ENCODE measurements at regions not wholly inside any gene's neighbourhood (a gene's known extent, or its start where the extent isn't known, plus 50 kb on each side); places are given as distances from the start of the nearest gene placed in this dataset.

DNA sequence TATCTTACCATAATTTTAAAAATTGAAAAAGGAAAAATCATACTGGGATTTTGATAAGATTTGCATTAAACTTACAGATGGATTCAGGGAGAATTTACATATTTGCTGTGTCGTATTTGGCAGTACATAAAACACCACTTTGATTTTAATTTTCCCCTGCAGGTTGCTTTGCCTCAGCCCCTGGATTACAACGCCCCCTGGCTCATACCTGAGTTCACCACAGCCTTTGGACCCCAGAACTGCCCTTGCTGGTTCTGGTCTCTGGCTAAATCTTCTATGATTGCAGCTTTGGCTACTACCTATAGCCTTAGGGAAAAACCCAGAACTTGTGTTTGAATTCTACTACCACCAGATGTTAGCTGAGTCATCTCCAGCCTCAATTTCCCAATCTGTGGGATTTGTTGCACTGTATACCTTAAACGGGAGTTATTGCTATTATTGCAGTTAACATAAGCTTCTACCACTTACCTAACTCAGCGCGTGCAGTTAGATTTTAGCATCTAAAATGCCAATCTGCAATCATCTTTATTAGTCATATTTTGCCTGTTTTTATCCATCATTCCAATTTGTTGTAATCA is 315.7 kb upstream of the GADL1 start:
- H3K27ac ChIP-seq (ENCODE audit: low read depth, low read length) = no peak overlapping the region
- H3K27me3 ChIP-seq (ENCODE audit: insufficient read depth, low read length, poor library complexity) = no peaks in the 10 kb centered on the region
- no peak overlapping the region for H3K4me2 ChIP-seq (ENCODE audit: low read length)
- WGBS (ENCODE audit: extremely low coverage, insufficient coverage, low lambda C conversion rate) = no CpG with 5 or more reads among the region's 5 CpGs
- no peak overlapping the region for H4K5ac ChIP-seq (ENCODE audit: low read length)
- no peaks in the 10 kb centered on the region for H3K79me2 ChIP-seq (ENCODE audit: control insufficient read depth, insufficient read depth, low read length)
- H3K56ac ChIP-seq (ENCODE audit: low read length) = no peak overlapping the region
- no peak overlapping the region for H4K8ac ChIP-seq (ENCODE audit: low read depth, low read length)
- H2BK120ac ChIP-seq (ENCODE audit: low read depth, low read length) = no peak overlapping the region
- H2AK5ac ChIP-seq (ENCODE audit: low read length) = no peak overlapping the region
- H3K79me1 ChIP-seq (ENCODE audit: low read length) = no peaks in the 10 kb centered on the region
- no peak overlapping the region for H3K4me3 ChIP-seq (ENCODE audit: low read length)
- no peak overlapping the region for H3K4ac ChIP-seq (ENCODE audit: low read depth, low read length)
- H3K9ac ChIP-seq (ENCODE audit: low read length) = no peak overlapping the region
- no peak overlapping the region for H3K18ac ChIP-seq (ENCODE audit: low read length)
- H3K36me3 ChIP-seq (ENCODE audit: control insufficient read depth, insufficient read depth, low read length) = no peaks in the 10 kb centered on the region
- no peak overlapping the region for H2BK5ac ChIP-seq (ENCODE audit: low read length)
- no peak overlapping the region for H3K23ac ChIP-seq (ENCODE audit: low read length)
- DNase-seq = peak; percentile 44
- H2BK15ac ChIP-seq (replicated peaks; ENCODE audit: low read depth) = no peak overlapping the region
- no peaks in the 10 kb centered on the region for H3K4me1 ChIP-seq (ENCODE audit: control insufficient read depth, low read depth, low read length)

GRCh38 chr3:31213869-31214486 is 318.7 kb upstream of the STT3B start:
- WGBS (ENCODE audit: extremely low coverage, insufficient coverage, low lambda C conversion rate) = 100% methylated on average over 1 of the region's 7 CpGs

GRCh38 chr3:31218082-31218481 is 314.6 kb upstream of the STT3B start:
- no peak overlapping the region for H3K23ac ChIP-seq (ENCODE audit: low read length)
- no peak overlapping the region for H3K4me2 ChIP-seq (ENCODE audit: low read length)
- no peaks in the 10 kb centered on the region for H3K27me3 ChIP-seq (ENCODE audit: insufficient read depth, low read length, poor library complexity)
- no peak overlapping the region for H3K27ac ChIP-seq (ENCODE audit: low read depth, low read length)
- H3K9ac ChIP-seq (ENCODE audit: low read length) = no peak overlapping the region
- no peak overlapping the region for H3K18ac ChIP-seq (ENCODE audit: low read length)
- no peak overlapping the region for H2BK120ac ChIP-seq (ENCODE audit: low read depth, low read length)
- H3K4ac ChIP-seq (ENCODE audit: low read depth, low read length) = no peak overlapping the region
- H3K4me3 ChIP-seq (ENCODE audit: low read length) = no peak overlapping the region
- WGBS (ENCODE audit: extremely low coverage, insufficient coverage, low lambda C conversion rate) = no CpG with 5 or more reads among the region's 3 CpGs
- H3K56ac ChIP-seq (ENCODE audit: low read length) = no peak overlapping the region
- no peak overlapping the region for H2BK15ac ChIP-seq (replicated peaks; ENCODE audit: low read depth)
- H2AK5ac ChIP-seq (ENCODE audit: low read length) = no peak overlapping the region
- H4K5ac ChIP-seq (ENCODE audit: low read length) = no peak overlapping the region
- H4K8ac ChIP-seq (ENCODE audit: low read depth, low read length) = no peak overlapping the region
- DNase-seq = no peak
- H3K79me2 ChIP-seq (ENCODE audit: control insufficient read depth, insufficient read depth, low read length) = no peaks in the 10 kb centered on the region
- H3K36me3 ChIP-seq (ENCODE audit: control insufficient read depth, insufficient read depth, low read length) = no peaks in the 10 kb centered on the region
- no peak overlapping the region for H2BK5ac ChIP-seq (ENCODE audit: low read length)
- no peaks in the 10 kb centered on the region for H3K79me1 ChIP-seq (ENCODE audit: low read length)
- H3K4me1 ChIP-seq (ENCODE audit: control insufficient read depth, low read depth, low read length) = no peaks in the 10 kb centered on the region

More at GRCh38 chr3:31213869-31214486, 318.7 kb upstream of the STT3B start:
- H4K8ac ChIP-seq (ENCODE audit: low read depth, low read length) = no peak overlapping the region
- no peak overlapping the region for H3K56ac ChIP-seq (ENCODE audit: low read length)
- no peak overlapping the region for H3K9ac ChIP-seq (ENCODE audit: low read length)
- H3K4me3 ChIP-seq (ENCODE audit: low read length) = no peak overlapping the region
- H2BK5ac ChIP-seq (ENCODE audit: low read length) = no peak overlapping the region
- H3K36me3 ChIP-seq (ENCODE audit: control insufficient read depth, insufficient read depth, low read length) = no peaks in the 10 kb centered on the region
- H4K5ac ChIP-seq (ENCODE audit: low read length) = no peak overlapping the region
- no peak overlapping the region for H3K23ac ChIP-seq (ENCODE audit: low read length)
- H3K79me2 ChIP-seq (ENCODE audit: control insufficient read depth, insufficient read depth, low read length) = no peaks in the 10 kb centered on the region
- H3K27me3 ChIP-seq (ENCODE audit: insufficient read depth, low read length, poor library complexity) = no peaks in the 10 kb centered on the region
- H3K4me1 ChIP-seq (ENCODE audit: control insufficient read depth, low read depth, low read length) = no peaks in the 10 kb centered on the region
- DNase-seq = no peak
- no peak overlapping the region for H2BK15ac ChIP-seq (replicated peaks; ENCODE audit: low read depth)
- no peak overlapping the region for H3K27ac ChIP-seq (ENCODE audit: low read depth, low read length)
- no peak overlapping the region for H2BK120ac ChIP-seq (ENCODE audit: low read depth, low read length)
- no peak overlapping the region for H3K4me2 ChIP-seq (ENCODE audit: low read length)
- no peak overlapping the region for H3K18ac ChIP-seq (ENCODE audit: low read length)
- H3K79me1 ChIP-seq (ENCODE audit: low read length) = no peaks in the 10 kb centered on the region
- no peak overlapping the region for H2AK5ac ChIP-seq (ENCODE audit: low read length)
- no peak overlapping the region for H3K4ac ChIP-seq (ENCODE audit: low read depth, low read length)

- Histone ChIP-seq H3K4me1 (ENCODE audit: control insufficient read depth, low read depth, low read length) (no peaks in the 10 kb centered on the region), H3K9ac (ENCODE audit: low read length) (no peak overlapping the region), H4K8ac (ENCODE audit: low read depth, low read length) (no peak overlapping the region), H3K56ac (ENCODE audit: low read length) (no peak overlapping the region), H3K4ac (ENCODE audit: low read depth, low read length) (no peak overlapping the region), H3K18ac (ENCODE audit: low read length) (no peak overlapping the region), H2BK5ac (ENCODE audit: low read length) (no peak overlapping the region), H2BK15ac (replicated peaks; ENCODE audit: low read depth) (no peak overlapping the region), H3K4me2 (ENCODE audit: low read length) (no peak overlapping the region), H3K36me3 (ENCODE audit: control insufficient read depth, insufficient read depth, low read length) (no peaks in the 10 kb centered on the region), H3K23ac (ENCODE audit: low read length) (no peak overlapping the region), H3K4me3 (ENCODE audit: low read length) (no peak overlapping the region), H2BK120ac (ENCODE audit: low read depth, low read length) (no peak overlapping the region), H3K79me2 (ENCODE audit: control insufficient read depth, insufficient read depth, low read length) (no peaks in the 10 kb centered on the region), H2AK5ac (ENCODE audit: low read length) (no peak overlapping the region), H3K79me1 (ENCODE audit: low read length) (no peaks in the 10 kb centered on the region), H4K5ac (ENCODE audit: low read length) (no peak overlapping the region), H3K27me3 (ENCODE audit: insufficient read depth, low read length, poor library complexity) (no peaks in the 10 kb centered on the region), H3K27ac (ENCODE audit: low read depth, low read length) (no peak overlapping the region)
- no peak for DNase-seq
- no CpG with 5 or more reads among the region's 2 CpGs for WGBS (ENCODE audit: extremely low coverage, insufficient coverage, low lambda C conversion rate)
Measured at GRCh38 chr3:31219131-31219843, 313.4 kb upstream of the STT3B start.

DNA sequence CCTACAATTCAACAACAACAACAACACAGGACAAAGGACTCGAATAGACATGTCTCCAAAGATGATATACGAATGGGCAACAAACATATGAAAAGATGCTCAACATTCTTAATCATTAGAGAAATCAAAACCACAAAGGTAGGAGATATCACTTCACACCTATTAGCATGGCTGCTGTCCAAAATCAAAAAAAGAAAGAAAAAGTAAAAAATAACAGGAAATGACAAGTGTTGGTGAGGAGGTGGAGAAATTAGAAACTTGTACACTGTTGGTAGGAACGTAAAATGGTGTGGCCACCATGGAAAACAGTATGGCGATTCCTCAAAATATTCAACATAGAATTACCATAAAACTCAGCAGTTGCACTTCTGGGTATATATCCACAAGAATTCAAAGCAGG is 312.3 kb upstream of the STT3B start:
- no peak overlapping the region for H3K27ac ChIP-seq (ENCODE audit: low read depth, low read length)
- H3K4ac ChIP-seq (ENCODE audit: low read depth, low read length) = no peak overlapping the region
- no peak overlapping the region for H3K56ac ChIP-seq (ENCODE audit: low read length)
- no peak overlapping the region for H2BK15ac ChIP-seq (replicated peaks; ENCODE audit: low read depth)
- H2BK120ac ChIP-seq (ENCODE audit: low read depth, low read length) = no peak overlapping the region
- H3K79me2 ChIP-seq (ENCODE audit: control insufficient read depth, insufficient read depth, low read length) = no peaks in the 10 kb centered on the region
- no peak overlapping the region for H3K18ac ChIP-seq (ENCODE audit: low read length)
- H3K4me1 ChIP-seq (ENCODE audit: control insufficient read depth, low read depth, low read length) = no peaks in the 10 kb centered on the region
- no peak overlapping the region for H3K23ac ChIP-seq (ENCODE audit: low read length)
- no peak overlapping the region for H2BK5ac ChIP-seq (ENCODE audit: low read length)
- no peaks in the 10 kb centered on the region for H3K79me1 ChIP-seq (ENCODE audit: low read length)
- H4K5ac ChIP-seq (ENCODE audit: low read length) = no peak overlapping the region
- H2AK5ac ChIP-seq (ENCODE audit: low read length) = no peak overlapping the region
- no peaks in the 10 kb centered on the region for H3K36me3 ChIP-seq (ENCODE audit: control insufficient read depth, insufficient read depth, low read length)
- H3K4me2 ChIP-seq (ENCODE audit: low read length) = no peak overlapping the region
- no peak for DNase-seq
- H3K27me3 ChIP-seq (ENCODE audit: insufficient read depth, low read length, poor library complexity) = no peaks in the 10 kb centered on the region
- no peak overlapping the region for H3K9ac ChIP-seq (ENCODE audit: low read length)
- H4K8ac ChIP-seq (ENCODE audit: low read depth, low read length) = no peak overlapping the region
- no CpG with 5 or more reads among the region's 4 CpGs for WGBS (ENCODE audit: extremely low coverage, insufficient coverage, low lambda C conversion rate)
- H3K4me3 ChIP-seq (ENCODE audit: low read length) = no peak overlapping the region
